CD4-positive, alpha-beta T cell treated with Interleukin-6 for 4 hours (primary cell): ENCODE measurements at regions not wholly inside any gene's neighbourhood (a gene's known extent, or its start where the extent isn't known, plus 50 kb on each side); places are given as distances from the start of the nearest gene placed in this dataset.
"Not testable (repeated sequence)": the region's sequence is repeated elsewhere in the genome, so short reads cannot be mapped to it uniquely, and the experiment has no call there.

ENCODE experiments used
- DNase-seq: peaks from one replicate; pipeline ENCODE4 v3.0.0-alpha.2; 2020; ENCODE audit warnings: mixed read lengths

DNA sequence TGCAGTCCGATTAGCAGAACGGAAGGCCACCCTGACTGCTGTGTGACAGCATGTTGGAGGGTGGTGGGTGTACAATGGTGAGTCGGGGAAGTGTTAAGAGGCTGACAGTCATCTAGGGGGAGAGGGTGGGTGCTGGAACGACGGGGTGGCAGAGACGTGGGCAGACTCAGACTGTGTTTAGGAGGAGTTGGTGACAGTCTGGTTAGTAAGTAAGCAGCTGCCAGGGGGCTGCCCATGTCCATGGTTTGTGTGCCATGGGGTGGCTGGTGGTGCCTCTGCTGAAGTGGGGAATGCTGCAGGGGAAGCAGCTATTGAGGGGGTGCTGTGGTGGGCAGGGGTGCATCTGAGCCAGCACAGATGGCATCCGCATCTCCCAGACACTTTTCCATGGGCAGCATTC is 51.3 kb upstream of the BOD1 start:
- no peak for DNase-seq

- no peak for DNase-seq
Measured at GRCh38 chr5:173668245-173668800, 51.9 kb upstream of the BOD1 start.

DNA sequence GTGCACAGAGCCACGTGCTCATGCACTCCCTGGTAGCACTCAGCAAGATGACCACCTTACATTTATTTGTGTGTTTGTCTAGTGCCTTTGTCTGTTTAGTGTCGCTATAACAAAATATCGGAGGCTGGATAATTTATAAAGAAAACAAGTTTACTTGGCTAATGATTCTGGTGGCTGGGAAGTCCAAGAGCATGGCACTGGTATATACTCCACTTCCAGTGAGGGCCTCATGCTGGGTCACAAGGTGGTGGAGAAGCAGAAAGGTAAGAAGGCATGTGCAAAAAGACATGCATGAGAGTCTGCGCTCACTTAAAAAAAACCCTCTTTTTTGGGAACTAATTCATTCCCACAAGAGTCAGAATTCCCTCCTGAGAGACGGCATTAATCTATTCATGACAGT is 52.5 kb upstream of the BOD1 start:
- no peak for DNase-seq

DNA sequence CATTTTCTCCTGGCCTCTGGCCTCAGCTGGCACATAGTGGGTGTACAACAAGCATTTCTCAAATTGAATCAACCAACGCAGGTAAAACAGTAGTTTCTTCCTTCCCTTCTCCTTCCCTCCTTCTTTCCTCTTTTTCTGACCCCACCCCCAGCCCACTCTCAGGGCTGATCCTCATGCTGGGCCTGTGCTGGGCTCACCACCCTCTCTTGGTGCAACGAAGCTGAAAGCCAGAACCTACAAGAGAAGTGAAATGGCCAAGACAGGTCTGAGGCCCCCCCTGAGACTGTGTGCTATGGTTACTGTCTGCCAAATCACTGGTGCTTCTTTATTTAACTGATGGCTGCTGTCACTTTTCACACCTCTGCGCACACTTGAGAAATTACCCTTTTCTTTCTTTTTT is 53.0 kb upstream of the BOD1 start:
- DNase-seq: no peak

GRCh38 chr5:173670130-173670651 is 53.7 kb upstream of the BOD1 start:
- no peak for DNase-seq

DNA sequence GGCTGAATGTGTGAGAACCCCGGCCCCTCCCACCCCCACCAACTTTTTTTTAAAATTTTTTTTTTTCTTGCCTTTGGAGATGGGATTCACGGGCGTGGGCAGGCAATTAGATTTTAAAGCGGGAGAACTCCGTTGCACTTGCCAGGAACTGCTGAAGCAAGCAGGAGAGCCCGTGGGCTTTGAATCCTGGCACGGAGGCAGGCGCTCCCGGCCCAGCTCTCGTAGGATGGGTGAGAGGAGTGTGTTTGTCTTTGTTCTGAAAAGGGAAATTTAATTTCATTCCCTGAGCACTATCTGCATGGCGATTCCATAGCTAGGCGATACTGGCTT is 54.3 kb upstream of the BOD1 start:
- DNase-seq: no peak

GRCh38 chr5:173671121-173671949 is 54.9 kb upstream of the BOD1 start:
- DNase-seq: no peak

DNA sequence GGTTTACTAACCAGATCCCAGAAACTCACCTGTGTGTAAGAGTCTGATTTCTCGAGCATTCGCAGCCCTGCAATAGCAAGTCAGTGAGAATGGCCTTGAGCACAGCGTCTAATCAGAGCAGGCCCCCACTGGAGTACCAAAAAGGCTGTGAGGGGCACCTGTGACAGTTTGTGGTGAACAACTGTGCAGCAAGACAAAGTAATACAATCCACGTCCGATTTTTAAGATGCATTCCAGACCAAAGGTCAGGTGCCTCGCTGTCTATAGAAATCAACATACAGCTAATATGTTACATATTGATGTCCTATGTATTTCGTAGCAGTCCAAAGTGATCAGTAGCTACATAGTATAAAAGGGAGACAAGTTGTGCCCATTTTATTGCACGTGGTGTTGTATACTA is 55.7 kb upstream of the BOD1 start:
- DNase-seq: no peak

- no peak for DNase-seq
Measured at GRCh38 chr5:173672891-173673290, 56.4 kb upstream of the BOD1 start.

- DNase-seq: no peak
Measured at GRCh38 chr5:173673295-173674101, 57.0 kb upstream of the BOD1 start.

DNA sequence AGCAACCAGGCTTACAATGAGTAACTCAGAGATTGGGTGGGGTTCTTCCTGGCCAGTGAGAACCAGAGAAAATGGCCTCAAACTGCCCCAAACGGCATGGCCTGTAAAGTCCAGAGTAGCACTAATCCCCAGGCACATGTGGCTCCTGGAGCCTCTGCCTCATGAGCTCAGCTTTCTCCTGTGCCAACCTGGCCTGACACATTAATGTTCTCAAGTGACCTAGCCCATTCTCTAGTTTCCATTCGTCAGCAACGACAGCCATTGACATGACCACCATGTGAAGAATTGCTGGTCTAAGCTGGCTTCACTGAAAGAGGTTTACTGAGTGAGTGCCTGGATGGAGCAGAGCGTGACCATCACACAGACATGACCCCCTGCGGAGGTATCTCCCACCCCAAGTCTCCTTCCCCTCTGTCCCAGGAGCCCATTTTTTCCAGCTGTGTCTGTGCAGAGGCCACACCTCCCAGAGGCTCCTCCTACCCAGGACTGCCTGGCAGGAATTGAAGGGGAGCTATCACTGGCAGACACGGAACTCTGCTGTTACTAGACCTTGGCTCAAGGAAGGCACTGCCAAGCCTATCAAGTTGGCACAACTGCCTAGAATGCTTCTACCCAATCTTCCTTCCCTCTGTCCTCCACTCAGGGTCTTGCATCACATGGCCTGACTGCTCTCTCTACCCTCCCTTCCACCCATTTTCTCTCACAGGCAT is 59.0 kb upstream of the BOD1 start:
- no peak for DNase-seq

DNA sequence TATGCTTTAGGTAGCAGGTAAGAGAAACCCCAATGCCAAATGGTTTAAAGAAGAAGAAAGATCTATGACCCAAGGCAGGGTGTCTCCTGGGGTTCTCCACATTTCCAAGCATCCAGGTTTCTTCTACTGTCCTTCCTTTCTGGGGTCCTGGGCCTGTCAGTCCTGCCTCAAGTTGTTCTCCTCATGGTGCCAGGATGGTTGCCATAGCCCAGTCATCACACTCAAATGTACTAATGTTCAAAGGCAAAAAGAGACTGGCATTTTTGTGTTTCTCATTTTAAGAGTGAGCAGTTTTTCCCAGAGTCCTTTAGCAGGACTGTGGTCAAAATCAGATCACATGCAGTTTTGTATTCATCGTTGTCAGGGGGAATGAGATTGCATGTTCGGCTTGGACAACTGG is 59.9 kb upstream of the BOD1 start:
- no peak for DNase-seq

DNA sequence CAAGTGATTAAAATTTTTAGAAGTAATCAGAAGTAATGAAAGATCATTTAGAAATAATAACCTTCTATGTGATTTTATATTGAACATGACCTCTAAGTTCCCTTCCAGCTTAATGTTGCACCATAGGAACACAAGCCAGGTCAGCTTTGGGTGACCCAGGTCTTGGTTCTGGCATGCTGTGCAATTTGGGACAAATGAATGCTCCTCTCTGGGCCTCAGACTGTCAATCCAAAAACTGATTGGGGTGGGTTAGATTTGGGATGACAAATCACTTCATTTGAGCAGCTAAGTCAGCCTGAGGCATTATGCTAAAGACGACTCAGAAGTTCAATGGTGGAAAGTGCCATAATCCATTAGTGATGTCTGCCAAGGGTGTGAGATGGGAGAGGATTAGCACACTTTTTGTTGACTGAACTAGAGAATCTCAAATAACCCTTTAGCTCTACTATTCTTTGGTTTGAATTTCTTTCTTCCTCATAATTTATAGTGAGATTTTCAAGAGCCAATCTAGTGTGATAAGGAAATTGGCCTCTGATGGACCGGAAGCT is 60.7 kb upstream of the BOD1 start:
- DNase-seq: no peak

GRCh38 chr5:173679909-173680630 is 63.6 kb upstream of the BOD1 start:
- DNase-seq: no peak

DNA sequence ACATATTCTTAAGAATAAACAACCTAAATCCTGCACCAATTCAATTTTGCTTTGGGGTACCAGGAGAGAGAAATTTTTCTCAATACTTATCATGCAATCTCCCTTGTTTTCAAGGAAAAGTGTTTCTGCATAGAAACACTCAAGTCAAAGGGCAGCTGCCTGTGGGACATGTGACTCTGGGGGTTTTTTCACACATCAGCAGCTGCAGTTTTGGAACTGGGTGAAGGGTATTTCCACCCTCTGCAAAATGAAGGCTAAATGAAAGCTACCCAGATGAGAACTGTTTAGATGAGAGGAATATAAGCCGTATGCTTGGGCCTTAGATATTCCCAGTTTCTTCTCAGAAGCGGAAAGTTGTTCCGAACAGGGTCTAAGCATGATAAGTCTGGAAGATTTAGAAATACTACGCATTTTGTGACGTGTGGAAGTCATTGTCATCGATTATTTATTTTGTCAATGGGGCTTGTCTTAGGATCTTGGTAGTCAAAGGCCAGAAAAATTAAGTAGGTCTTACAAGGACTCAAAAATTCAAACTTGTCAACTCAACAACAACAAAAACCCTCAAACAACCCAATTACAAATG is 64.3 kb upstream of the BOD1 start:
- no peak for DNase-seq

GRCh38 chr5:173682313-173682712 is 65.9 kb upstream of the BOD1 start:
- DNase-seq: no peak

- DNase-seq: not testable (repeated sequence)
Measured at GRCh38 chr5:173684535-173684934, 68.1 kb upstream of the BOD1 start.

DNA sequence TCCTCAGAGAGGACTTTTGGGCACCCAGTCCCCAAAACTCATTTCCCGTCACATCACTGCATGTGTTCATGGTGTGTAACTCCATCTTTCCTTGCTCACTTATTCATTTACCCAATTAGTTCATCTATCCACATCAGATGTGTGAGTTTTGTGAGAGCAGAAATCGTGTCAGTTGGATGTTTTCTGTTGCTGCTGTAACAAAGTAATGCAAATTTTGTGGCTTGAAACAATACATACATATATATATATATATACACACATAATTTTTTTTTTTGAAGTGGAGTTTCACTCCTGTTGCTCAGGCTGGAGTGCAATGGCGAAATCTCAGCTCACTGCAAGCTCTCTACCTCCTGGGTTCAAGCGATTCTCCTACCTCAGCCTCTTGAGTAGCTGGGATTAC is 70.5 kb upstream of the BOD1 start:
- no peak for DNase-seq

DNA sequence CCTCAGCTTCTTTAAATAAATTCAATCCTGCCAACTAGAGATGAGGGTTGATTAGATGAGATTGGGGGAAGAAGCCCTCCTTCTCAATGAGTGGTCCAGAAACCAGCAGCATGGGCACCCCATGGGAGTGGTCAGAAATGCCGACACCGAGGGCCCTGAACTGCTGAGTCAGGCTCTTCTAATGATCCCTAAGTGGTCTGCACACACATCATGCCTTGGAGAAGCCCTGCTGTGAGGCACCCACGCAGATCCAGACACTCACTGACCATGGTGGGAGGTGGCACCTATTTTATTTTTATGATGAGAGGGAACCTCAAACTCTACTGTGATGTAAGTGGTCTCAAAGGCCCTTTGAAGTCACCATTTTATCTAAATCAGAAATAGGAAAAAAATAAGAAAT is 72.3 kb upstream of the BOD1 start:
- no peak for DNase-seq

DNA sequence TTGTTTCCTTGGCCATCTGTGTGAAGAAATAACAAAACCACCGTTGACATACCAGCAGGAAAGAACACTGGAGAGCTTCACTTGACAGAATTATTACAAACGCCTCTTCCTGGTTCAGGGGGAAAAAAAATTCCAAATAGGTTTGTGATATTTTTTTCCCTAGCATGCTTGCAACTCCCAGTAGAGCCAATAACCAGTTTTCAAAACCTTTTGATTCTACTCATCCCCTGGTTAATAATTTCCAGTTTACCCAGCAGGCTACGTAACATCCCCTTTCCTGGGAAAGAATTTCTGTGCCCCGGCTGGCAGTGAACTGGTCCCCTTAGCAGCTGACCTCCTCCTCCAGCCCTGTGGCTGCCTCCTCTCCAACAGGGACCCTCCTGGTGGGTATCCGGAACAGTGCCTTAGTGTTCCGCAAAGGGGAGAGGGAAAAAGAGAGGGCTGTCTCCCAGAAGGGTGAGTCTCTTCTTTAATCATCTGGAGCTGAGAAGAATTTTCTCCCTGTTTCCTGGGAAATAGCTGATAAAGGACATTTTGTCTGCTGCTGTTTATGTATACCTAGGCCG is 72.8 kb upstream of the BOD1 start:
- DNase-seq: no peak

DNA sequence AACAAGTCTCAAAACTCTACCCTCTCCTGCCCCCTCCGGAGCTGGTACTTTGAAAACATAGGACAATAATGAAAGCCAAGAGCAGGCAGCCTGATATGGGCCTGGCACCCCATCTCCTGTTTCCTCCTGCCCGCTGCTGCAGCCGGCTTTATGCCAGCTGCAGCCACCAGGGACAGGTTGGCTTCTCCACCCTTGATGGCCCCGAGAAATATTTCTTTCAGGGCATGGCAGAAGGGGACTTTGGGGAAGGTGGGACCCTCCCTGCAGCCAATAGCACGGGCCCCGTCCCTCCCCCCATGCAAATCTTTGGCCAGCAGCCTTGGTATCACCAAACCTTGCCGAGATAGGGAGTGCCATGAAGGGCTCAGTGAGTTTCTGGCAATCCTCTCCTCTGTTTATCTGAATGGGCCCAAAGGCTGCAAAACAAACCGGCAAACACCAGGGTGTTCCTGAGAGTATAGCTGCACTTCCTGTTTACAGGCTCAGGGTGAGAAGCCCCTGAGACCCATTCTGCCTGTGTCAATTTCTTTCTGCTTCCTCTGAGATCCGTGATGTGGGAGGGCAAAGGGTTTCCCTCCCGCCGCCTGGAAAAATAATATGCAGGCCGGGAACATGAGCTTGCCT is 73.4 kb upstream of the BOD1 start:
- no peak for DNase-seq
